Activated CD4-positive, alpha-beta T cell treated with anti-CD3 and anti-CD28 coated beads for 36 hours (primary cell): ENCODE measurements at regions not wholly inside any gene's neighbourhood (a gene's known extent, or its start where the extent isn't known, plus 50 kb on each side); places are given as distances from the start of the nearest gene placed in this dataset.
A peak's percentile ranks its signal among the peaks of the same experiment; 100 is the strongest.

Source experiments
- ATAC-seq: fragments of 200-7000 bp; cut with Tn5 transposase; one replicate; pipeline ENCODE4 v1.10.0; 2021; ENCODE audit warnings: mild to moderate bottlenecking, moderate library complexity
- CTCF ChIA-PET: fragments of 350-600 bp; sonication (Branson Sonifier 250); formaldehyde crosslinking; loops from one replicate; lab custom pipeline; 2021; ENCODE audit warnings: antibody characterized with exemption; lab: Charles Lee
- POLR2A ChIA-PET: fragments of 350-600 bp; sonication (Branson Sonifier 250); formaldehyde crosslinking; loops from one replicate; lab custom pipeline; 2021; ENCODE audit warnings: antibody characterized with exemption, inconsistent platforms; lab: Charles Lee
- DNase-seq: peaks from one replicate; pipeline ENCODE4 v3.0.0-alpha.2; 2020
- H3K27ac Mint-ChIP-seq: one replicate; pipeline ENCODE4 v1.8.0; 2021; ENCODE audit warnings: mixed read lengths
- H3K27me3 Mint-ChIP-seq: one replicate; pipeline ENCODE4 v1.8.0; 2021; ENCODE audit warnings: mixed read lengths
- H3K36me3 Mint-ChIP-seq: one replicate; pipeline ENCODE4 v1.8.0; 2021; ENCODE audit warnings: low read depth, mixed read lengths
- H3K4me1 Mint-ChIP-seq: one replicate; pipeline ENCODE4 v1.8.0; 2021; ENCODE audit warnings: mixed read lengths
- H3K4me3 Mint-ChIP-seq: one replicate; pipeline ENCODE4 v1.8.0; 2021; ENCODE audit warnings: mild to moderate bottlenecking, moderate library complexity, mixed read lengths
- H3K9me3 Mint-ChIP-seq: one replicate; pipeline ENCODE4 v1.8.0; 2021; ENCODE audit warnings: low read depth, mixed read lengths
- intact Hi-C, 2 experiments: fragments of 100-400 bp; cut with DNase I in 1 of 2; cut with micrococcal nuclease in 1 of 2; formaldehyde crosslinking; loops; one replicate each; pipeline versions ENCODE4 v1.14.2 to v1.15.1; 2022 to 2024; cut with DNase I, micrococcal nuclease

- CTCF ChIA-PET, result interaction anchor here (0.6 to 2.4 kb wide), 4 partner anchors 8 to 237 kb away, joined by 3 to 10 read pairs (median 6); no protein-coding TSS in a partner anchor
- Mint-ChIP-seq H3K9me3 (no peaks in the 10 kb centered on the region), H3K27me3 (peaks cover 10% of the 10 kb centered on the region), H3K4me3 (no peak overlapping the region), H3K4me1 (no peaks in the 10 kb centered on the region), H3K36me3 (no peaks in the 10 kb centered on the region), H3K27ac (no peak overlapping the region)
- DNase-seq (no peak), ATAC-seq (no peak)
- POLR2A ChIA-PET, result no interaction called here
- intact Hi-C loops, result loop anchor here (5.0 to 10.0 kb wide), 2 partner anchors 89 to 236 kb away; partner anchors contain the start of gene SMAD6 (in 1 of the 2)
Observed at GRCh38 chr15:66615846-66616245, 50.0 kb upstream of the LCTL start.

GRCh38 chr15:66617137-66618090 lies 51.6 kb upstream of the LCTL start:
- ATAC-seq (no peak), DNase-seq (no peak)
- Mint-ChIP-seq H3K9me3 (no peaks in the 10 kb centered on the region), H3K27ac (no peak overlapping the region), H3K4me3 (no peak overlapping the region), H3K4me1 (no peaks in the 10 kb centered on the region), H3K36me3 (no peaks in the 10 kb centered on the region), H3K27me3 (peaks cover 15% of the 10 kb centered on the region)
- CTCF ChIA-PET, result interaction anchor here (2.0 kb wide), 1 partner anchor 9 kb away, joined by 8 read pairs; no protein-coding TSS in a partner anchor
- POLR2A ChIA-PET, result no interaction called here
- intact Hi-C loops, result loop anchor here (5.0 to 10.0 kb wide), 2 partner anchors 87 to 235 kb away; partner anchors contain the start of gene SMAD6 (in 1 of the 2)

DNA sequence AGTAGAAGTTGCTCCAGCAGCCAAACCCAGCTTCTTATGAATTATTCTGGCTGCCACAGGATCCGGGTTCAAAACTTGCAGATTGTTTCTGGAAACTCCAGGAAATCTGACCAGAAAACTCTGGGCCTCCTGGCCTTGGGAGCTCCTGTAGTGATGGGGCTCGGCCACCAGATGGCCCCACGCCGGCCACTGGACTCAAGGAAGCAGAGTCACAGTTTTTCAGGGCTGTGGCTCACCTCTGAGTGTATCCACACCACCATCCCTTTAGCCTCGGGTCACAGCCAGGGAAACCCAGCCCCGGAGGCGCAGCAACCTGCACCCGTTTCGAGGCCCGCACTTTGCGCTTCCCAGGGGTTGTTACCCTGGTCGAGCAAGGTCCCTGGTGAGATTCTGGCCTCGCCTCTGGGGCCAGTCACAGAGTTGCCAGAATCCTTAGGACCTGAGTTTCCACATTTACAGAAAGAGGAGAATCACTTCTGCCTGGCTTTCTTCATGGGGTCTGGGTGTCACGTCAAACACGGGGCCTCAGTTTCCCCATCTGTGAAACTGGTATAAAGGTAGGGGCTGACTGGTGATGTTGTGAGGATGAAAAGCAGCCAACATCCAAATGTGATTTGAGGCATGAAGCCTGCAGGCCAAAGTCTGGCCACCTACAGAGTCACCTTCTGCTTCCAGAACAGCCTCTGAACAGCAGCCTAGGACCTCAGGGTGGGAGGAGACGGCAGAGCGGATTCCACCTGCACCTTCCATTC lies 53.5 kb upstream of the LCTL start:
- ATAC-seq (peak; percentile 65), DNase-seq (peak; percentile 70)
- Mint-ChIP-seq H3K4me1 (no peaks in the 10 kb centered on the region), H3K36me3 (no peaks in the 10 kb centered on the region), H3K9me3 (no peaks in the 10 kb centered on the region), H3K27me3 (peaks cover 27% of the 10 kb centered on the region), H3K4me3 (no peak overlapping the region), H3K27ac (no peak overlapping the region)
- POLR2A ChIA-PET, result no interaction called here
- CTCF ChIA-PET, result interaction anchor here (0.5 to 2.0 kb wide), 30 partner anchors 8 to 669 kb away, joined by 3 to 33 read pairs (median 3); no protein-coding TSS in a partner anchor
- intact Hi-C loops, result loop anchor here (1.0 to 10.0 kb wide), 4 partner anchors 85 to 233 kb away; partner anchors contain the start of gene SMAD6 (in 1 of the 2)

DNA sequence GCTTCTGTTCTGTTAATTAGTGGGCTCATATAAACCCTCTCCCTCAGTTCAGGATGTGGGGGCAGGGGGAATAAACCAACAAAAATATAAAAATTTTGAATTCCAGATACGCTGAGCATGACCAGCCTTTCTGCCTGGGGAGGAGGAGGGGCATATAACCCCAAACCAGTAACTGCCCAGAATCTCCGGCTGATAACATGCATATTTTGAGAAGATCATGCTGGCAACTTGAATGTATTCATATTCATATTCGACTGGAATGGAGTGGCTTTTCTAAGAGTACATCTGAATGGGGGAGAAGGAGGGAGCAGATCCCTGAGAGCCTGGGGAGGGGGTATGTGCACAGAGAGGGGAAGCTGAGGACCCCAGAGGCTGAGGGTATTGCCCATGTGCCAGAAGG lies 54.5 kb upstream of the LCTL start:
- Mint-ChIP-seq H3K9me3 (no peaks in the 10 kb centered on the region), H3K4me1 (no peaks in the 10 kb centered on the region), H3K27ac (no peak overlapping the region), H3K36me3 (no peaks in the 10 kb centered on the region), H3K4me3 (no peak overlapping the region), H3K27me3 (peaks cover 27% of the 10 kb centered on the region)
- intact Hi-C loops, result no loop called here
- ChIA-PET CTCF (interaction anchor here (0.9 to 1.1 kb wide), 3 partner anchors 15 to 231 kb away, joined by 4 to 6 read pairs (median 5); no protein-coding TSS in a partner anchor), POLR2A (no interaction called here)
- DNase-seq (no peak), ATAC-seq (no peak)

- H3K27ac Mint-ChIP-seq, result no peak overlapping the region
- CTCF ChIA-PET, result interaction anchor here (0.5 to 1.1 kb wide), 6 partner anchors 14 to 388 kb away, joined by 3 to 6 read pairs (median 4); no protein-coding TSS in a partner anchor
- H3K36me3 Mint-ChIP-seq, result no peaks in the 10 kb centered on the region
- ATAC-seq (no peak), DNase-seq (no peak)
- intact Hi-C loops, result no loop called here
- peaks cover 27% of the 10 kb centered on the region for H3K27me3 Mint-ChIP-seq
- no peaks in the 10 kb centered on the region for H3K9me3 Mint-ChIP-seq
- POLR2A ChIA-PET, result no interaction called here
- no peak overlapping the region for H3K4me3 Mint-ChIP-seq
- H3K4me1 Mint-ChIP-seq, result no peaks in the 10 kb centered on the region
Observed at GRCh38 chr15:66620744-66621344, 55.0 kb upstream of the LCTL start.

DNA sequence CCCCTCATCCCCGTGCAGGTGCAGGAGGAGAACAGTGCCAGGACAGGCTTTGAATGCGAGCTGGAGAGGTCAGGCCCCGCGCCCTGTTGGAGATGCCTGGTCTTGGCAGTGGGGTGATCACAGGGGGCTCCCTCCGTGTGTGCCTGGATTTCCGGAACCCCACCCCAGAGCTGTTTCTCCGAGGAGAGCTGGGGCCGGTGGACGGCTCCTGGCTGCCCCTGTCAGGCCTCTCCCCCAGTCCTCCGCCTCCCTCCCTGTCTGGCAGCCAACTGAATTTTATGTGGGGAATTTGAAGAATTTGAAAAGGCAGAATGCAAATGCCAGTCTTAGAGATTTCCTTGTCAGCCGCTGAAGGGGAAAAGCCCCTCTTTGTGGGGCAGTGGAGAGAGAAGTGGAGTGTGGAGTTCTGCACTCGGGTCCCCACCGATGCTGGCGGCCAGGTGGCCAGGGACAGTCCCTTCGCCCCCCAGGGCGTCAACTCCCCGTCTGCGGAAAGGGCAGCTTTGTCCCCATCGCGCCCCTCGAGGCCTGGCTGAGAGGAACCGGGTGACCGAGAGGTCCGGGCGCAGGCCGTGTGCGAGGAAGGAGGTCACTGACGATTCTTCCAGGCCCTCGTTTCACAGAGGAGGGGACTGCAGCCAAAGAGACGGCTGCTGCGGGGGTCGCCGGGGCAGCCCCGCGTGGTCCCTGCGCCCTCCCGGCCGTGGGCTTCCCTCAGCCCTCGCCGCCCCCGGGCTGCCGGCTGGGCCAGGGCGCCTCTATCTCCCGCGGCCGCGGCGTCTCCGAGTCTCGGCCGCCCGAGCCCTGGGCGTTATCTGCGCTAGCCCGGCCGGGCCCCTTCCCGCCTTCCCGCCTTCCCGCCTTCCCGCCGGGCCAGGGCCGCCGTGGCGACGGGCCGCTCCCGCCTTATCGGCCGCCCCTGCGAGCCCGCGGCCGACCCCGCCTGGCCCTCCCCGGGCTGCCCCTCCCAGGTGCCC lies 56.0 kb upstream of the LCTL start:
- Mint-ChIP-seq H3K36me3 (no peaks in the 10 kb centered on the region), H3K4me3 (no peak overlapping the region), H3K9me3 (no peaks in the 10 kb centered on the region), H3K4me1 (no peaks in the 10 kb centered on the region), H3K27ac (no peak overlapping the region), H3K27me3 (peaks cover 27% of the 10 kb centered on the region)
- intact Hi-C loops, result no loop called here
- ATAC-seq, result no peak
- DNase-seq, result no peak
- ChIA-PET CTCF (interaction anchor here (0.5 to 1.2 kb wide), 6 partner anchors 13 to 389 kb away, joined by 3 to 6 read pairs (median 4); no protein-coding TSS in a partner anchor), POLR2A (no interaction called here)

GRCh38 chr15:66622591-66623022 lies 56.8 kb upstream of the LCTL start:
- H3K27me3 Mint-ChIP-seq, result peaks cover 27% of the 10 kb centered on the region
- H3K4me1 Mint-ChIP-seq, result no peaks in the 10 kb centered on the region
- no peaks in the 10 kb centered on the region for H3K36me3 Mint-ChIP-seq
- ChIA-PET CTCF (interaction anchor here (1.1 to 1.7 kb wide), 3 partner anchors 16 to 229 kb away, joined by 3 to 6 read pairs (median 5); no protein-coding TSS in a partner anchor), POLR2A (no interaction called here)
- H3K9me3 Mint-ChIP-seq, result no peaks in the 10 kb centered on the region
- no peak overlapping the region for H3K4me3 Mint-ChIP-seq
- DNase-seq (no peak), ATAC-seq (no peak)
- intact Hi-C loops, result no loop called here
- H3K27ac Mint-ChIP-seq, result no peak overlapping the region

DNA sequence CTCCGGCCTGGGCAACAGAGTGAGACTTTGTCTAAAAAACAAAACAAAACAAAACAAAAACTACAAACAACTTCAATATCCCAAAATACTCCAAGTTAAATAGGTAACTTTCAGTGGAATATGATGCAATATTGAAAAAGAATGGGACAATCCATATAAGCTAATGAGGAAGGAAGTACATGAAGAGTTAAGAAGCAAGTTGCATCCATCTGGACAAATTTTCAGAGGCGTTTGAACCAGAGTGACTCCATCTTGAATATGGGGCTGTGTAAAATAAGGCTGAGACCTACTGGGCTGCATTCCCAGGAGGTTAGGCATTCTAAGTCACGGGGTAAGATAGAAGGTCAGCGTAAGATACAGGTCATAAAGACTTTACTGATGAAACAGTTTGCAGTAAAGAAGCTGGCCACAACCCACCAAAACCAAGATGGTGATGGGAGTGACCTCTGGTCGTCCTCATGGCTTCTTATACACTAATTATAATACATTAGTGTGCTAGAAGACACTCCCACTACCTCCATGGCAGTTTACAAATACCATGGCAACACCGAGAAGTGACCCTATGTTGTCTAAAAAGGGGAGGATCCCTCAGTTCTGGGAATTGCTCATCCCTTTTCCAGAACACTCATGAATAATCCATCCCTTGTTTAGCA lies 58.1 kb upstream of the LCTL start:
- CTCF ChIA-PET, result interaction anchor here (1.1 to 1.7 kb wide), 2 partner anchors 150 to 227 kb away, joined by 5 to 6 read pairs; no protein-coding TSS in a partner anchor
- Mint-ChIP-seq H3K4me3 (no peak overlapping the region), H3K36me3 (no peaks in the 10 kb centered on the region), H3K9me3 (no peaks in the 10 kb centered on the region), H3K27ac (no peak overlapping the region), H3K4me1 (no peaks in the 10 kb centered on the region), H3K27me3 (peaks cover 27% of the 10 kb centered on the region)
- no peak for ATAC-seq
- POLR2A ChIA-PET, result no interaction called here
- intact Hi-C loops, result no loop called here
- DNase-seq, result no peak

GRCh38 chr15:66625531-66625930 lies 59.7 kb upstream of the LCTL start:
- Mint-ChIP-seq H3K36me3 (no peaks in the 10 kb centered on the region), H3K4me1 (no peaks in the 10 kb centered on the region), H3K27me3 (peaks cover 20% of the 10 kb centered on the region), H3K27ac (no peak overlapping the region), H3K9me3 (no peaks in the 10 kb centered on the region), H3K4me3 (no peak overlapping the region)
- POLR2A ChIA-PET, result no interaction called here
- CTCF ChIA-PET, result no interaction called here
- DNase-seq (no peak), ATAC-seq (no peak)
- intact Hi-C loops, result no loop called here

DNA sequence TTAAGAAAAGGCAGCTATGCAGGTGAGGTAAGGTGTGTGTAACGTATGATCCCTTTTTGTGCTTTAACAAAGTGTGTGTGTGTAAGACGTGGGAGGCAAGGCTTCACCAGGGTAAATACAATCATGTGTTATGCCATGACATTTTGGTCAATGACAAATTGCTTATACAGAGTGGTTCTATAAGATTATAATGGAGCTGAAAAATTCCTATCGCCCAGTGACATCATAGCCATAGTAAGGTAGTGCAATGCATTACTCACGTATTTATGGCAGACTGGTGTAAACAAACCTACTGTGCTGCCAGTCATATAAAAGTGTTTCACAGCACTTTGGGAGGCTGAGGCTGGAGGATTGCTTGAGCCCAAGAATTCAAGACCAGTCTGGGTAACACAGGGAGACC lies 60.2 kb upstream of the LCTL start:
- POLR2A ChIA-PET, result no interaction called here
- CTCF ChIA-PET, result no interaction called here
- Mint-ChIP-seq H3K27ac (no peak overlapping the region), H3K27me3 (peaks cover 16% of the 10 kb centered on the region), H3K9me3 (no peaks in the 10 kb centered on the region), H3K4me3 (no peak overlapping the region), H3K36me3 (no peaks in the 10 kb centered on the region), H3K4me1 (no peaks in the 10 kb centered on the region)
- DNase-seq, result no peak
- intact Hi-C loops, result no loop called here
- ATAC-seq, result no peak
